Thymus (tissue), 11 donors: ENCODE measurements at regions not wholly inside any gene's neighbourhood (a gene's known extent, or its start where the extent isn't known, plus 50 kb on each side); places are given as distances from the start of the nearest gene placed in this dataset.

Source experiments
- DNase-seq, 9 donors: peaks; one replicate each; pipeline ENCODE4 v3.0.0-alpha.2; 2013; ENCODE audit warnings: low spot score in 9 of 9, low read depth in 6 of 9, missing footprints in 1 of 9
- H3K27ac ChIP-seq, 2 donors: one replicate each; pipeline ENCODE4 v1.5.1; 2013; ENCODE audit warnings: control low read depth in 1 of 2, low read depth in 1 of 2, low read length in 1 of 2, mild to moderate bottlenecking in 1 of 2, moderate library complexity in 1 of 2
- H3K27me3 ChIP-seq, 2 donors: one replicate each; pipeline ENCODE4 v1.5.1; 2013; ENCODE audit warnings: low read length in 1 of 2; ENCODE audit not compliant: control insufficient read depth in 2 of 2, insufficient read depth in 1 of 2
- H3K36me3 ChIP-seq, 2 donors: one replicate each; pipeline ENCODE4 v1.5.1; 2013; ENCODE audit warnings: low read length in 1 of 2, mild to moderate bottlenecking in 1 of 2, moderate library complexity in 1 of 2; ENCODE audit not compliant: control insufficient read depth in 2 of 2, insufficient read depth in 2 of 2
- H3K4me1 ChIP-seq, 2 donors: one replicate each; pipeline ENCODE4 v1.5.1; 2013; ENCODE audit warnings: low read length in 2 of 2; ENCODE audit not compliant: control insufficient read depth in 2 of 2, insufficient read depth in 2 of 2
- H3K4me3 ChIP-seq, 2 donors: one replicate each; pipeline ENCODE4 v1.5.1; 2013; ENCODE audit warnings: low read length in 2 of 2, control low read depth in 1 of 2, mild to moderate bottlenecking in 1 of 2
- H3K9me3 ChIP-seq, 2 donors: one replicate each; pipeline ENCODE4 v1.5.1; 2013; ENCODE audit warnings: low read length in 1 of 2, mild to moderate bottlenecking in 1 of 2; ENCODE audit not compliant: control insufficient read depth in 2 of 2, insufficient read depth in 1 of 2
- WGBS: extraction: QIAGEN DNeasy Blood & Tissue Kit; methylation state at CpG from one replicate; pipeline ENCODE4 v1.1.7; 2013; 5-methylcytosine and 5-hydroxymethylcytosine counted together
- donor health status: healthy.

GRCh38 chr1:166470014-166470413, 303.2 kb upstream of the FAM78B start:
- Histone ChIP-seq H3K9me3 (no peaks in the 10 kb centered on the region), H3K4me3 (no peak overlapping the region), H3K27ac (no peak overlapping the region), H3K36me3 (no peaks in the 10 kb centered on the region), H3K4me1 (no peaks in the 10 kb centered on the region), H3K27me3 (no peaks in the 10 kb centered on the region)
- DNase-seq, result no peak
- 90% methylated on average over 2 of the region's 2 CpGs for WGBS

- no peak for DNase-seq
- Histone ChIP-seq H3K27me3 (no peaks in the 10 kb centered on the region), H3K4me3 (no peak overlapping the region), H3K4me1 (no peaks in the 10 kb centered on the region), H3K9me3 (no peaks in the 10 kb centered on the region), H3K36me3 (no peaks in the 10 kb centered on the region), H3K27ac (no peak overlapping the region)
- 83% methylated on average over 2 of the region's 2 CpGs for WGBS
Measured at GRCh38 chr1:166470441-166470840, 303.6 kb upstream of the FAM78B start.

DNA sequence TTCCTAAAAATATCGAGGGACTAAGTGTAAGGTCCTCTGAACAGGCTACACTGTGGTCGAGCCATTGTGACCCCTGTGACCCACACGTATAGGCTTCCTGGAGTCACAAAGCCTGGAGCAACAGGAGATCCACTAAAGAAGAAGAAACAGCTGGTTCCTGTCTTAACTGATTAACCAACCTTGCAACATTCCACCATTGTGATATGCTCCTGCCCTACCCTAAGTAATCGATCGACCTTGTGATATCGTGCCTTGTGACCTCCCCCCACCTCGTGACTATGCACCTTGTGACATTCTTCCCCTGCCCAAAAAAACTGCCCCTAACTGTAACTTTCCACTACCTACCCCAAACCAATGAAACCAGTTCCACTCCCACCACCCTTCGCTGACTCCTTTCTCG, 304.6 kb upstream of the FAM78B start:
- H3K4me3 ChIP-seq, result no peak overlapping the region
- no peak overlapping the region for H3K27ac ChIP-seq
- 66% methylated on average over 9 of the region's 9 CpGs for WGBS
- H3K36me3 ChIP-seq, result no peaks in the 10 kb centered on the region
- H3K4me1 ChIP-seq, result no peaks in the 10 kb centered on the region
- H3K27me3 ChIP-seq, result no peaks in the 10 kb centered on the region
- no peaks in the 10 kb centered on the region for H3K9me3 ChIP-seq
- DNase-seq, result no peak

- no peaks in the 10 kb centered on the region for H3K27me3 ChIP-seq
- no peaks in the 10 kb centered on the region for H3K36me3 ChIP-seq
- no peaks in the 10 kb centered on the region for H3K9me3 ChIP-seq
- 50% methylated on average over 2 of the region's 2 CpGs for WGBS
- H3K27ac ChIP-seq, result no peak overlapping the region
- peak in 7 of 9 donors; percentile 13 to 57 (median 31) for DNase-seq
- H3K4me3 ChIP-seq, result no peak overlapping the region
- H3K4me1 ChIP-seq, result no peaks in the 10 kb centered on the region
Measured at GRCh38 chr1:166479052-166479631, 312.3 kb upstream of the FAM78B start.

- DNase-seq, result no peak
- H3K4me3 ChIP-seq, result no peak overlapping the region
- H3K27me3 ChIP-seq, result no peaks in the 10 kb centered on the region
- peaks cover 0 to 2% of the 10 kb centered on the region in 2 donors for H3K4me1 ChIP-seq
- H3K27ac ChIP-seq, result no peak overlapping the region
- H3K36me3 ChIP-seq, result no peaks in the 10 kb centered on the region
- H3K9me3 ChIP-seq, result no peaks in the 10 kb centered on the region
Measured at GRCh38 chr1:166484471-166484870, 317.7 kb upstream of the FAM78B start.

- no peak for DNase-seq
- H3K4me1 ChIP-seq, result peaks cover 0 to 3% of the 10 kb centered on the region in 2 donors
- H3K27ac ChIP-seq, result no peak overlapping the region
- no peaks in the 10 kb centered on the region for H3K36me3 ChIP-seq
- no peaks in the 10 kb centered on the region for H3K9me3 ChIP-seq
- H3K27me3 ChIP-seq, result no peaks in the 10 kb centered on the region
- no peak overlapping the region for H3K4me3 ChIP-seq
- WGBS, result 95% methylated on average over 6 of the region's 6 CpGs
Measured at GRCh38 chr1:166484871-166485270, 318.1 kb upstream of the FAM78B start.

DNA sequence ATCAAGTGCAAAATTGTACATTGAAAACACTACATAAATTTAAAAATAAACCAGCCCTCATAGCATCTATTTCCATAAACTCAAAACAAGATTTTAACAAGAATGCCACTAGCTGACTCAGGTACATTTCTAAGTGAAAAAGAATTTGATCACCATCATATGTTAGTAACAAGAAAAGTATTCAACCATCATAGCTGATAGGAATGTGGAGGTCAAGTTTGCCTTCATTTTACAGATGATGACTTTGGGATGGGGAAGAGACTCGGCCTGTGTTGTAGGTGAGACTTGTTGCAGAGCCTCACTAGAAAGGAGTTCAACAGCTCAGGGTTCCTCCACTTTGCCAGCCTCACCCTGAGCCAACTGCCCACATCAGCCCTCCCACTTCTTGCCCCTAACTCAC, 318.8 kb upstream of the FAM78B start:
- Histone ChIP-seq H3K4me3 (no peak overlapping the region), H3K9me3 (no peaks in the 10 kb centered on the region), H3K36me3 (no peaks in the 10 kb centered on the region), H3K27ac (no peak overlapping the region), H3K27me3 (no peaks in the 10 kb centered on the region), H3K4me1 (peaks cover 0 to 3% of the 10 kb centered on the region in 2 donors)
- 98% methylated on average over 1 of the region's 1 CpG for WGBS
- DNase-seq, result no peak

DNA sequence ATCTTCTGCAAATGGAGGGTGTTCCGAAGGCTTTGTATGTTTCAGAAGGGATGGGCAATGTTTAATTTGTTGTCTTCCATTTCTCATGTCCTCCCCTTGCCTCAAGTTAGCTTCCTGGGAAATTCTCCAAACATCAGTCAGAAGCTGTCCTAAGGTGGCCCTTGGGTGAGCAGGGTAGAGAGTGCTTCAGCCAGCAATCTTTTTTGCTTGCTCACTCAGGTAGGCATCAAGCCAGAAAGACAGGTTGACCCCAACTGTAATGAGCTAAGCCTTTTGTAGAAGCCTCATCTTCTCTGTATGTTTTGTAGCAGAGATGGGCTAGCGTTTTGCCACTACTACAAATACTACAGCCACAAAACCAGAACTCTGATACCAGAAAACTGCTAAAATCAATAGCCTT, 321.5 kb upstream of the FAM78B start:
- DNase-seq, result no peak
- Histone ChIP-seq H3K36me3 (no peaks in the 10 kb centered on the region), H3K27ac (no peak overlapping the region), H3K9me3 (no peaks in the 10 kb centered on the region), H3K4me3 (no peak overlapping the region), H3K27me3 (no peaks in the 10 kb centered on the region), H3K4me1 (peaks cover 0 to 3% of the 10 kb centered on the region in 2 donors)
- 94% methylated on average over 2 of the region's 2 CpGs for WGBS

- peak overlapping the region in 1 of 2 donors; percentile 75 for H3K27ac ChIP-seq
- no peaks in the 10 kb centered on the region for H3K9me3 ChIP-seq
- H3K36me3 ChIP-seq, result no peaks in the 10 kb centered on the region
- WGBS, result 83% methylated on average over 2 of the region's 2 CpGs
- no peaks in the 10 kb centered on the region for H3K27me3 ChIP-seq
- H3K4me1 ChIP-seq, result peaks cover 0 to 3% of the 10 kb centered on the region in 2 donors
- H3K4me3 ChIP-seq, result peak overlapping the region; percentile 48 to 69
- DNase-seq, result no peak
Measured at GRCh38 chr1:166489356-166489669, 322.5 kb upstream of the FAM78B start.
